ENCODE measurements at regions not wholly inside any gene's neighbourhood (a gene's known extent, or its start where the extent isn't known, plus 50 kb on each side); places are given as distances from the start of the nearest gene placed in this dataset.

DNA sequence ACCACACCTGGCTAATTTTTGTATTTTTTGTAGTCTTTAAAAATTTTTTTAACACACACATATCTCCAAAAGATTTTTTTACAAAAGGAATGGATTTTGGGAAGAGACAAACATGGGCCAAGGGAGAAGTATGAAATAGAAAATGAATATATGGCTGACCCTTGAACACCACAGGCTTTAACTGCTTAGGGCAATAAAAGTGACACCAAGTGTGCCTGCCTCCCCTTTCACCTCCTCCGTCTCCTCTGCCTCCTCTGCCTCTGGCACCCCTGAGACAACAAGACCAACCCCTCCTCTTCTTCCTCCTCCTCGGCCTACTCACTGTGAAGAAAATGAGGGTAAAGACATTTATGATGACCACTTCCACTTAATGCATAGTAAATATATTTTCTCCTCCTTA, 483.9 kb downstream of the KDM4C start:
- no peak for DNase-seq (ENCODE audit: low read depth)

- DNase-seq (ENCODE audit: low read depth), result no peak
Measured at GRCh38 chr9:7240569-7241311, 483.0 kb downstream of the KDM4C start.

- no peak for DNase-seq (ENCODE audit: low read depth)
Measured at GRCh38 chr9:7239708-7240107, 481.9 kb downstream of the KDM4C start.

GRCh38 chr9:7238247-7238637, 480.5 kb downstream of the KDM4C start:
- no peak for DNase-seq (ENCODE audit: low read depth)

DNA sequence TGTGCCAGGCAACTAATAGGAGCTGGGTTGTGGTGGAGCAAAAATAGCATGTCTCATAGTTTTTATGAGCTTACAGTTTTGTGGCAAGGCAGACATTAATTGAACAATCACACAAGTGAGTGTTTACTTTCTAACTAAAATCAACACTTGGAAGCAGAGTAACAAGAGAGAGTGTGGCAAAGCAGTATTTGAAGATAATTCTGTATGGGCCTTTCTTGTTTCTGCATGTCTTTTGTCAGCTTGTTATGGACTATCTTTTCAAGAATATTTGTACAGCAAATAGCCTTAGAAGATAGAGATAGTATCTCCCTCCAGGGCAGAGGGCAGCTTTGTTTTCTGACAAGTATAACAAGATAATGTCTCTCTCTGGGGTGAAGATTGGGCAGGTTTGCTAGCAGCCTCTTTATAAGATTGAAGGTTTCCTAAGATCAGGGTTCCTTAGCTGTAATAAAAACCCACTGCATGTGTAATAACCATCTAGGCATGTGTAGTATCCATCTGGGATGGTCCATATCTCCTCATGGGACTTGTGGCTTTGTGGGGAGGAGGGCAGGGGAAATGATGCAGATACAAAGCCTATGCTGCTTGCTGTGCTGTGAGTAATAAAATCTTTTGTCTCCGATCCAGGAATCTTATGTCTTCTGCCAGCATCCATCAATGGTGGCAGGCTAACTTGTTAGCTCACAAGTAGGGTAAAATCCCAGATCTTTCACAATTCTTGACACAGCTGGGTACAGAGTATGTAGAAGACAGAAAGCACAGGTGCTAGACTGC, 479.9 kb downstream of the KDM4C start:
- peak; percentile 7 for DNase-seq (ENCODE audit: low read depth)

GRCh38 chr9:7236186-7236585, 478.4 kb downstream of the KDM4C start:
- DNase-seq (ENCODE audit: low read depth), result no peak

GRCh38 chr9:7234144-7234543, 476.4 kb downstream of the KDM4C start:
- peak; percentile 28 for DNase-seq (ENCODE audit: low read depth)

GRCh38 chr9:7229571-7229970, 471.8 kb downstream of the KDM4C start:
- DNase-seq (ENCODE audit: low read depth), result no peak

GRCh38 chr9:7228726-7229125, 471.0 kb downstream of the KDM4C start:
- no peak for DNase-seq (ENCODE audit: low read depth)

DNA sequence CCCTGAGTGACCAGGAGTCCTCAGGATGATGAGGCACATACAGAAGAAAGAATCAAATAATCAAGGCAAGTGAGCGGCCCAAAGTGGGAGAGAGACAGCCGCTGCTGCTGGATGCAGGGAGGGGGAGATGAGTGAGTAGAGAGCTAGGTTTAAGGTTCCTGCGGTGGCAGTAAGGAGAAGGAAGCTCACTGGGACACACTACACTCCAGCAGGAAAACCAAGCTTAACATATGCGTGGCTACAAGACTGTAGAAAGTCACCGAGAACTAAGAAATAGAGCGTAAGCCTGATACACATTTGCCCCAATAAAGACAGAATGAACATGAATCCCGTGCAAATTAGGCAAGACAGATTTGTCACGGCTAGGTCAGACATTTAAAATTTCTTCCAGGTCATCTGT, 470.2 kb downstream of the KDM4C start:
- DNase-seq (ENCODE audit: low read depth), result no peak

DNA sequence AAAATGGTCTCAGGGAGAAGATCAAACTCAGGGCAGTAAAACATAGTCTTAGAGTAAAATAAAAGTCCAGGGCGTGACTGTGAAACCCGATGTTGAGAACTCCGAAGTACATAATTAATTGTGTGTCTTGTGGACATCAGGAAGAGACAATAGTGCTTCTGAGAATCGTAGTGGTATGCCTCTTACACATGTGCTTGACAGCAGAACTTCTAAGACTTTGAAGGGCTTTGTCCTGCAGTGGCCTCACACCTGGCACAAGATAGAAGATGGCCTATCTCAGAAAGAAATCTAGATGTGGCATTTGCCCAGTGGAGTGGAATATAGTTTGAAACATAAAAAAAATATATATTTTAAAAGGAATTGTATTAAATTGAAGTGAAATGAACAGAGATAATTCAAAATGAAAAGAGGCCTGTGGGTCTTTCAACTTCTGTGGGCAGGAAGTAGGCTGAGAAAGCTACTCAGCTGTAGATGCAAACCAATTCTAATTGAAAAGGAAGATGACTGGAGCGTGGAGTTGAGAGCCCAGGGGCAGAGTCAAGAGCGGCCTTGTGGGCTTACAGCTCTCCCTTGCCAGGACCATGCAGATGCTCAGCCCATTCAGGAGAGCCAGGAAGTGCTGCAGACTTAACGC, 468.4 kb downstream of the KDM4C start:
- DNase-seq (ENCODE audit: low read depth), result no peak
